ENCODE measurements at regions not wholly inside any gene's neighbourhood (a gene's known extent, or its start where the extent isn't known, plus 50 kb on each side); places are given as distances from the start of the nearest gene placed in this dataset.

DNA sequence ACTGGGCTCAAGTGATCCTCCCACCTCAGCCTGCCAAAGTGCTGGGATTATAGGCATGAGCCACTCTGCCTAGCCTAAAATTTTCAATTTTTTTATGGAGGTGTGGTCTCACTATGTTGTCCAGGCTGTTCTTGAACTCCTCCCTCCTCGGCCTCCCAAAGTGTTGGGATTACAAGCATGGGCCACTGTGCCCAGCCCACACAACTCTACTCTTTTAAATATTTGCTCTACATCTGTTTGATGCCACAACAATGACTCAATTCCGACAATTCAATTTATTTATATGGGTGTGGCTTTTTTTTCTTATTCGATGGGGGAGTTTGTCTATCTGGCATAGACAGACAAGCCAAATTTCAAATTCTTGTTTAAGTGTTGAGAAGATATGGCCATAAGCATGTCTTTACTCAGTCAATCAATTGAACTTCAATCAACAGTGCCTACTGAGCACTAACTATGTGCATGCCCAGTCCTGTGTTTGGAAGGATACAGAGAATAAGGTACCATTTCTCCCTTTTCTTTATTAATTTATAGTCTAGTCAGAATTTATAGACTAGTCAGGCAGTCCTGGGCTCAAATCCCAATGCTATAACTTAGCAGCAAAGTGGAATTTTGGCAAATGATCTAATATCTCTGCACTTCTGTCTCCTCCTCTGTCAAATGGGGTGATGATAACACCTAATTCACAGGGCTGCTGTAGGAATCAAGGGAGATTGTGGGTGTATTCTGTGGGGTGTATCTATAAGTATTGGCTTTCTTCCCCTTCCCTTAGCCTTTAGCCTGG lies 54.6 kb upstream of the PIAS1 start:
- no peak overlapping the region for H3K4me2 ChIP-seq

More for the DNA sequence above, 54.6 kb upstream of the PIAS1 start:
- no peaks in the 10 kb centered on the region; the same call in 1 of the 3 replicates for H3K4me1 Mint-ChIP-seq
- Histone ChIP-seq H3K4me1 (ENCODE audit: insufficient read depth) (no peaks in the 10 kb centered on the region), H2AFZ (no peak overlapping the region), H3K79me2 (replicated peaks; ENCODE audit: insufficient read depth) (no peaks in the 10 kb centered on the region), H3K9me2 (ENCODE audit: insufficient read depth) (no peaks in the 10 kb centered on the region; the same call in 1 of the 2 replicates), H3K27ac (ENCODE audit: low read depth) (no peak overlapping the region), H3K27me3 (ENCODE audit: insufficient read depth) (no peaks in the 10 kb centered on the region), H3K4me3 (no peak overlapping the region), H4K20me1 (replicated peaks; ENCODE audit: insufficient read depth) (no peaks in the 10 kb centered on the region), H3F3A (replicated peaks; ENCODE audit: low read depth) (no peaks in the 10 kb centered on the region), H3K36me3 (ENCODE audit: insufficient read depth) (no peaks in the 10 kb centered on the region)
- no peaks in the 10 kb centered on the region; the same call in 2 of the 3 replicates for H3K9me3 Mint-ChIP-seq
- peaks cover 5% of the 10 kb centered on the region; the same call in 1 of the 3 replicates for H3K36me3 Mint-ChIP-seq (ENCODE audit: low read depth)
- DNase-seq (ENCODE audit: low spot score) (no peak), ATAC-seq (no peak)
- H3K27ac Mint-ChIP-seq, result no peak overlapping the region; the same call in 1 of the 2 replicates
- no peak overlapping the region for H3K4me3 Mint-ChIP-seq
- no peak for TF ChIP-seq ZNF114 (CRISPR knock-in tag; IDR thresholded peaks at IDR 0.05)
- TF ChIP-seq EZH2 (IDR thresholded peaks at IDR 0.05; ENCODE audit: low read depth, unreplicated experiment), result no peak
- TF ChIP-seq ZNF331 (CRISPR knock-in tag; IDR thresholded peaks at IDR 0.05; ENCODE audit: low read depth), result no peak
- no peak for TF ChIP-seq POLR2AphosphoS5 (IDR thresholded peaks at IDR 0.05; ENCODE audit: low read depth)
- TF ChIP-seq NANOG (IDR thresholded peaks at IDR 0.05; ENCODE audit: borderline replicate concordance), result no peak
- TF ChIP-seq, protein P1, sequence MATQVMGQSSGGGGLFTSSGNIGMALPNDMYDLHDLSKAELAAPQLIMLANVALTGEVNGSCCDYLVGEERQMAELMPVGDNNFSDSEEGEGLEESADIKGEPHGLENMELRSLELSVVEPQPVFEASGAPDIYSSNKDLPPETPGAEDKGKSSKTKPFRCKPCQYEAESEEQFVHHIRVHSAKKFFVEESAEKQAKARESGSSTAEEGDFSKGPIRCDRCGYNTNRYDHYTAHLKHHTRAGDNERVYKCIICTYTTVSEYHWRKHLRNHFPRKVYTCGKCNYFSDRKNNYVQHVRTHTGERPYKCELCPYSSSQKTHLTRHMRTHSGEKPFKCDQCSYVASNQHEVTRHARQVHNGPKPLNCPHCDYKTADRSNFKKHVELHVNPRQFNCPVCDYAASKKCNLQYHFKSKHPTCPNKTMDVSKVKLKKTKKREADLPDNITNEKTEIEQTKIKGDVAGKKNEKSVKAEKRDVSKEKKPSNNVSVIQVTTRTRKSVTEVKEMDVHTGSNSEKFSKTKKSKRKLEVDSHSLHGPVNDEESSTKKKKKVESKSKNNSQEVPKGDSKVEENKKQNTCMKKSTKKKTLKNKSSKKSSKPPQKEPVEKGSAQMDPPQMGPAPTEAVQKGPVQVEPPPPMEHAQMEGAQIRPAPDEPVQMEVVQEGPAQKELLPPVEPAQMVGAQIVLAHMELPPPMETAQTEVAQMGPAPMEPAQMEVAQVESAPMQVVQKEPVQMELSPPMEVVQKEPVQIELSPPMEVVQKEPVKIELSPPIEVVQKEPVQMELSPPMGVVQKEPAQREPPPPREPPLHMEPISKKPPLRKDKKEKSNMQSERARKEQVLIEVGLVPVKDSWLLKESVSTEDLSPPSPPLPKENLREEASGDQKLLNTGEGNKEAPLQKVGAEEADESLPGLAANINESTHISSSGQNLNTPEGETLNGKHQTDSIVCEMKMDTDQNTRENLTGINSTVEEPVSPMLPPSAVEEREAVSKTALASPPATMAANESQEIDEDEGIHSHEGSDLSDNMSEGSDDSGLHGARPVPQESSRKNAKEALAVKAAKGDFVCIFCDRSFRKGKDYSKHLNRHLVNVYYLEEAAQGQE (IDR thresholded peaks at IDR 0.05; ENCODE audit: unreplicated experiment), result no peak
- TF ChIP-seq, protein P2, sequence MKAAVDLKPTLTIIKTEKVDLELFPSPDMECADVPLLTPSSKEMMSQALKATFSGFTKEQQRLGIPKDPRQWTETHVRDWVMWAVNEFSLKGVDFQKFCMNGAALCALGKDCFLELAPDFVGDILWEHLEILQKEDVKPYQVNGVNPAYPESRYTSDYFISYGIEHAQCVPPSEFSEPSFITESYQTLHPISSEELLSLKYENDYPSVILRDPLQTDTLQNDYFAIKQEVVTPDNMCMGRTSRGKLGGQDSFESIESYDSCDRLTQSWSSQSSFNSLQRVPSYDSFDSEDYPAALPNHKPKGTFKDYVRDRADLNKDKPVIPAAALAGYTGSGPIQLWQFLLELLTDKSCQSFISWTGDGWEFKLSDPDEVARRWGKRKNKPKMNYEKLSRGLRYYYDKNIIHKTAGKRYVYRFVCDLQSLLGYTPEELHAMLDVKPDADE (IDR thresholded peaks at IDR 0.05), result no peak
- no peak for TF ChIP-seq STAT1 (IDR thresholded peaks at IDR 0.05; ENCODE audit: unreplicated experiment)
- TF ChIP-seq EZH2phosphoT487 (IDR thresholded peaks at IDR 0.05; ENCODE audit: unreplicated experiment), result no peak
- TF ChIP-seq, protein P3, sequence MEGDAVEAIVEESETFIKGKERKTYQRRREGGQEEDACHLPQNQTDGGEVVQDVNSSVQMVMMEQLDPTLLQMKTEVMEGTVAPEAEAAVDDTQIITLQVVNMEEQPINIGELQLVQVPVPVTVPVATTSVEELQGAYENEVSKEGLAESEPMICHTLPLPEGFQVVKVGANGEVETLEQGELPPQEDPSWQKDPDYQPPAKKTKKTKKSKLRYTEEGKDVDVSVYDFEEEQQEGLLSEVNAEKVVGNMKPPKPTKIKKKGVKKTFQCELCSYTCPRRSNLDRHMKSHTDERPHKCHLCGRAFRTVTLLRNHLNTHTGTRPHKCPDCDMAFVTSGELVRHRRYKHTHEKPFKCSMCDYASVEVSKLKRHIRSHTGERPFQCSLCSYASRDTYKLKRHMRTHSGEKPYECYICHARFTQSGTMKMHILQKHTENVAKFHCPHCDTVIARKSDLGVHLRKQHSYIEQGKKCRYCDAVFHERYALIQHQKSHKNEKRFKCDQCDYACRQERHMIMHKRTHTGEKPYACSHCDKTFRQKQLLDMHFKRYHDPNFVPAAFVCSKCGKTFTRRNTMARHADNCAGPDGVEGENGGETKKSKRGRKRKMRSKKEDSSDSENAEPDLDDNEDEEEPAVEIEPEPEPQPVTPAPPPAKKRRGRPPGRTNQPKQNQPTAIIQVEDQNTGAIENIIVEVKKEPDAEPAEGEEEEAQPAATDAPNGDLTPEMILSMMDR (conservative IDR thresholded peaks at IDR 0.05; ENCODE audit: low read depth in 2 of 2), result no peak
- no peak for TF ChIP-seq CREB1 (CRISPR knock-in tag; IDR thresholded peaks at IDR 0.05; ENCODE audit: low read depth)
- TF ChIP-seq, protein P4, sequence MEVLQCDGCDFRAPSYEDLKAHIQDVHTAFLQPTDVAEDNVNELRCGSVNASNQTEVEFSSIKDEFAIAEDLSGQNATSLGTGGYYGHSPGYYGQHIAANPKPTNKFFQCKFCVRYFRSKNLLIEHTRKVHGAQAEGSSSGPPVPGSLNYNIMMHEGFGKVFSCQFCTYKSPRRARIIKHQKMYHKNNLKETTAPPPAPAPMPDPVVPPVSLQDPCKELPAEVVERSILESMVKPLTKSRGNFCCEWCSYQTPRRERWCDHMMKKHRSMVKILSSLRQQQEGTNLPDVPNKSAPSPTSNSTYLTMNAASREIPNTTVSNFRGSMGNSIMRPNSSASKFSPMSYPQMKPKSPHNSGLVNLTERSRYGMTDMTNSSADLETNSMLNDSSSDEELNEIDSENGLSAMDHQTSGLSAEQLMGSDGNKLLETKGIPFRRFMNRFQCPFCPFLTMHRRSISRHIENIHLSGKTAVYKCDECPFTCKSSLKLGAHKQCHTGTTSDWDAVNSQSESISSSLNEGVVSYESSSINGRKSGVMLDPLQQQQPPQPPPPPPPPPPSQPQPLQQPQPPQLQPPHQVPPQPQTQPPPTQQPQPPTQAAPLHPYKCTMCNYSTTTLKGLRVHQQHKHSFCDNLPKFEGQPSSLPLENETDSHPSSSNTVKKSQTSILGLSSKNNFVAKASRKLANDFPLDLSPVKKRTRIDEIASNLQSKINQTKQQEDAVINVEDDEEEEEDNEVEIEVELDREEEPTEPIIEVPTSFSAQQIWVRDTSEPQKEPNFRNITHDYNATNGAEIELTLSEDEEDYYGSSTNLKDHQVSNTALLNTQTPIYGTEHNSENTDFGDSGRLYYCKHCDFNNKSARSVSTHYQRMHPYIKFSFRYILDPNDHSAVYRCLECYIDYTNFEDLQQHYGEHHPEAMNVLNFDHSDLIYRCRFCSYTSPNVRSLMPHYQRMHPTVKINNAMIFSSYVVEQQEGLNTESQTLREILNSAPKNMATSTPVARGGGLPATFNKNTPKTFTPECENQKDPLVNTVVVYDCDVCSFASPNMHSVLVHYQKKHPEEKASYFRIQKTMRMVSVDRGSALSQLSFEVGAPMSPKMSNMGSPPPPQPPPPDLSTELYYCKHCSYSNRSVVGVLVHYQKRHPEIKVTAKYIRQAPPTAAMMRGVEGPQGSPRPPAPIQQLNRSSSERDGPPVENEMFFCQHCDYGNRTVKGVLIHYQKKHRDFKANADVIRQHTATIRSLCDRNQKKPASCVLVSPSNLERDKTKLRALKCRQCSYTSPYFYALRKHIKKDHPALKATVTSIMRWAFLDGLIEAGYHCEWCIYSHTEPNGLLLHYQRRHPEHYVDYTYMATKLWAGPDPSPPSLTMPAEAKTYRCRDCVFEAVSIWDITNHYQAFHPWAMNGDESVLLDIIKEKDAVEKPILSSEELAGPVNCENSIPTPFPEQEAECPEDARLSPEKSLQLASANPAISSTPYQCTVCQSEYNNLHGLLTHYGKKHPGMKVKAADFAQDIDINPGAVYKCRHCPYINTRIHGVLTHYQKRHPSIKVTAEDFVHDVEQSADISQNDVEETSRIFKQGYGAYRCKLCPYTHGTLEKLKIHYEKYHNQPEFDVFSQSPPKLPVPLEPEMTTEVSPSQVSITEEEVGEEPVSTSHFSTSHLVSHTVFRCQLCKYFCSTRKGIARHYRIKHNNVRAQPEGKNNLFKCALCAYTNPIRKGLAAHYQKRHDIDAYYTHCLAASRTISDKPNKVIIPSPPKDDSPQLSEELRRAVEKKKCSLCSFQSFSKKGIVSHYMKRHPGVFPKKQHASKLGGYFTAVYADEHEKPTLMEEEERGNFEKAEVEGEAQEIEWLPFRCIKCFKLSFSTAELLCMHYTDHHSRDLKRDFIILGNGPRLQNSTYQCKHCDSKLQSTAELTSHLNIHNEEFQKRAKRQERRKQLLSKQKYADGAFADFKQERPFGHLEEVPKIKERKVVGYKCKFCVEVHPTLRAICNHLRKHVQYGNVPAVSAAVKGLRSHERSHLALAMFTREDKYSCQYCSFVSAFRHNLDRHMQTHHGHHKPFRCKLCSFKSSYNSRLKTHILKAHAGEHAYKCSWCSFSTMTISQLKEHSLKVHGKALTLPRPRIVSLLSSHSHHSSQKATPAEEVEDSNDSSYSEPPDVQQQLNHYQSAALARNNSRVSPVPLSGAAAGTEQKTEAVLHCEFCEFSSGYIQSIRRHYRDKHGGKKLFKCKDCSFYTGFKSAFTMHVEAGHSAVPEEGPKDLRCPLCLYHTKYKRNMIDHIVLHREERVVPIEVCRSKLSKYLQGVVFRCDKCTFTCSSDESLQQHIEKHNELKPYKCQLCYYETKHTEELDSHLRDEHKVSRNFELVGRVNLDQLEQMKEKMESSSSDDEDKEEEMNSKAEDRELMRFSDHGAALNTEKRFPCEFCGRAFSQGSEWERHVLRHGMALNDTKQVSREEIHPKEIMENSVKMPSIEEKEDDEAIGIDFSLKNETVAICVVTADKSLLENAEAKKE (CRISPR knock-in tag; IDR thresholded peaks at IDR 0.05), result no peak
- no peak for TF ChIP-seq JUNB (IDR thresholded peaks at IDR 0.05; ENCODE audit: unreplicated experiment)
- H3K27me3 Mint-ChIP-seq (ENCODE audit: insufficient read depth, low read depth, poor library complexity), result peaks cover 4% of the 10 kb centered on the region
